ENCODE measurements at regions not wholly inside any gene's neighbourhood (a gene's known extent, or its start where the extent isn't known, plus 50 kb on each side); places are given as distances from the start of the nearest gene placed in this dataset.
"Not testable (repeated sequence)": the region's sequence is repeated elsewhere in the genome, so short reads cannot be mapped to it uniquely, and the experiment has no call there.

DNA sequence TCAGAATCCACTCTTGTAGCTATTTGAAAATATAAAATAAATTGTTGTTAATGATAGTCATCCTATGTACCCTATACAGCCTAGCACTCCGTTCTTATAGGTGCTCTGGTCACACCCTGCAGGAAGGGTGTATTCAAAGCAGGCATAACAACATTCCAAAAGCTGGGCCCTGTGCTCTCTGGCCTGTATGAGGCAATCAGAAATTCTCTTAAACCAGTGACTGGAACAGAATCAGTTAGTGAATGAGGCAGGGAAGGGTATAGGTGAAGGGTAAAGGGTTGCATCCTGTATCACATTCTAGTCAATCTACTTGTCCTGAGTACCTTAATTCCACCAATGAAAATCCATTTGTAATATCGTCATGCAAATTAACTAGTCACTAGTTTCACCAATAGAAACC is 154.5 kb upstream of the ZNF217 start:
- DNase-seq (ENCODE audit: low spot score), result no peak

DNA sequence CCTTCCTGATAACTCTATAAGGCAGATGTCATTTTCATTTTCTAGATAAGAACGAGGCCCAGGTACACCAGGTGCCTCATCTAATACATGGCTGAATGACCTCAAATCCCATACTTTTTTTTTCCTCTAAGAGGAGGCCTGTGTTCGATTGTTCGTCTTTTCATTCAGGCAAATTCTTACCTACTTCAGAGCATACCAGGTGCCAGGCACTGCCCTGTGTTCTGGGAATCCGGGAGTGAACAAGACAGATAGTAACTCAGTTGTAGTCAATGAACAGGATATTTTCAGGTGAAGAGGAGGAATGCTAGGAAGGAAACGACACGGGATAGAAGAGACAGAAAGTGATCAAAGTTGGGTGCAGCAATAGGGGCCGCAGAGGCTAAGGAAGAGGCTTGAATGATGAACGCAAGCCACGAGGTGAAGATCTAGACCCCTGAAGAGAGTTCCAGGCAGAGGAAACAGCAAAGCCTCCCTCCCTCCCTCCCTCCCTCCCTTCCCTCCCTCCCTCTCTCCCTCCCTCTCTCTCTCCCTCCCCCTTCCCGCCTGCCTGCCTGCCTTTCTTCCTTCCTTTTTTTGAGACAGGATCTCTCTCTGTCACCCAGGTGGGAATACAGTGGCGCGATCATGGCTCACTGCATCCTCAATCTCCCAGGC is 150.1 kb upstream of the ZNF217 start:
- DNase-seq (ENCODE audit: low spot score), result no peak

- DNase-seq (ENCODE audit: low spot score), result no peak
Measured at GRCh38 chr20:53742685-53743081, 149.0 kb upstream of the ZNF217 start.

GRCh38 chr20:53741726-53742028 is 148.0 kb upstream of the ZNF217 start:
- DNase-seq (ENCODE audit: low spot score), result no peak

GRCh38 chr20:53739799-53740785 is 146.5 kb upstream of the ZNF217 start:
- DNase-seq (ENCODE audit: low spot score), result no peak

DNA sequence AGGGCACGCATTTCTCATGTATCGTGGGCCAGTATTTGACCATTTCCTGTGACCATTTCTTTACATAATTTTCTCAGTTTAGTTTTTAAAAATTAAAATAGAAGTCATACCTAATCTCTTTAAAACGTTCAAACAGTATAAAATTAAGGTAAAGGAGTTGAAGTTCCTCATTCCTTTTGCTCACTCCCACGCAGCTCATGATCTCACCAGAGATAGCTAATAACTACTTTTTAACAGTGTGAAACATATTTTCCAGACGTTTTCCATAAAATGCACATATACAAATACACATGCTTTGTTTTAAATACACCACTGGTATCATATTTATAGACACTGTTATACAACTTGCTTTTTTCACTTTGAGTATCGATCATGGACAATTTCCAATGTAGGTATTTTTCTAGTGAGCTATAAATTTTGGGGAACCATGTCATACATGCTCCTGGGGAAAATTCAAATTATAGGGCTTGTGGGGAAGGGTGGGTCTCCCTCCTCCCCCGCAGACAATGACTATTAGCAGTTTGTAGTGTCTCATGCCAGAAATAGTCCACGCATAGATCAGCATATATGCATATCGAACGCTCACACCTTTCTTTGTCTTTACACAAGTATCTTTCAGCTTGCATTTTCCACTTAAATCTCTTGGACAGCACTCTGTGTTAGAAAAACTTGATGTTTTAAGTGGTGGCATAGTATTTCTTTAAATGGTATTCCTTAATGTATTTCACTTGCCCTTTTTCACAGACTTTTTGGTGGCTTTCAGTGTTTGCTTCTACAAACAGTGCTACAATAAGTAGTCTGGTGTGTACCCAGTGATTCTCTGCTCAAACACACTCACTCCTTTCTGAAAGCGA is 145.5 kb upstream of the ZNF217 start:
- no peak for DNase-seq (ENCODE audit: low spot score)

GRCh38 chr20:53738039-53738944 is 144.7 kb upstream of the ZNF217 start:
- no peak for DNase-seq (ENCODE audit: low spot score)

DNA sequence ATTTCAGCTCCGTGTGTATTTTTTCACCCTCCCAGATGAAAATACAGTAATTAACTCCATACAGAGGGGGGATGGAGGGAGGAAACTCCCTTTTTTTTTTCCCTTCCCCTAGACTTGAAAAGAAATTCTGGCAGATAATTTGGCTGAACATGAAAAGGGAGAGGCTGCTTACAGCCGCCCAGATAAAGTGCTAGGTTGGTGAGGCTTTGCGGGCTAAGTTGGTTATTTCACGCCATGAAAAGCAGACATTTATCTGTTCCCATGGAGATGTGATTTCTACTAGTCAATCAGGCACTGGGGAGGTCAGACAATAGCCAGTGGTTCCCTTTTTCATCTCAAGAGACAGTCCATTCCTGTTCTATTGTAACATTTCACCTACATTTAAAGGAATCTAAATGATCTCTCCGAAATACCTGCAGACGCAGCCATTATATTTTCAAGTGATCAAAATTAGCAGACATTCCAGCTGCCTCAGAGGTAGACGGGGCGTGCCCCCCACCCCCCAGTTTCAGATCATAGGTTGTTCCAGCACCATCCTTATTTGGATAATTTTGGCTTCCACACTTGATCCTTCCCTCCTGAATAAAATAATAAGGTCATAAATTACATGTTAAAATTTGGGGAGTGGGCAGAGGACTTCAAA is 143.9 kb upstream of the ZNF217 start:
- DNase-seq (ENCODE audit: low spot score), result no peak

DNA sequence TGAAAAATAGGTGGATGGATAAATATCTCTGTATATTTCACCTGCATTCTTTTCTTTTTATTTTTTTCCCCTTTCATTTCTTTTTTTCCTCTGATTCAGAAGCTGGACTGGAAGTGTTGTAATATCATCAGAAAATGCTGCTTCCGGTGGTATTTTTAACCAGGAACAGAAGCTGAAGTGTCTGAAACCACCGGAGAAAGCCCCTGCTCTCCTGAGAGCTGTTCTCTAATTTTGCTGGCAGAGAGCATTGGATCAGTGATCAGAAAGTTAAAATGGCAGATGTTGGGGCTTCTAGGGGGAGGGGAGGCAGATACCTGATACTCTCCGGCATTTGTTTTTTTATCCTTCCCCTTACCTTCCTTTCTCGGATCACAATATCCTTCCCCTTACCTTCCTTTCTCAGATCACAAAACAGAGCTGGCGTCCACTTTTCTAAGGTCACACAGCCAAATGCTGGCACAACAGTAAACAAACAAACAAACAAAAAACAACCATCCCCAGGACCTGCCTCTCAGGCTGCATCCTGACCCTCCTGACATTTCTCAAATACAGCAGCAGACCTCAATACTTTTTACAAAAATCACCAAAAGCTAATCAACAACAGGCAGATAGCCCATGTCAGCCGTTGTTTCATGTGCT is 143.2 kb upstream of the ZNF217 start:
- no peak for DNase-seq (ENCODE audit: low spot score)

DNA sequence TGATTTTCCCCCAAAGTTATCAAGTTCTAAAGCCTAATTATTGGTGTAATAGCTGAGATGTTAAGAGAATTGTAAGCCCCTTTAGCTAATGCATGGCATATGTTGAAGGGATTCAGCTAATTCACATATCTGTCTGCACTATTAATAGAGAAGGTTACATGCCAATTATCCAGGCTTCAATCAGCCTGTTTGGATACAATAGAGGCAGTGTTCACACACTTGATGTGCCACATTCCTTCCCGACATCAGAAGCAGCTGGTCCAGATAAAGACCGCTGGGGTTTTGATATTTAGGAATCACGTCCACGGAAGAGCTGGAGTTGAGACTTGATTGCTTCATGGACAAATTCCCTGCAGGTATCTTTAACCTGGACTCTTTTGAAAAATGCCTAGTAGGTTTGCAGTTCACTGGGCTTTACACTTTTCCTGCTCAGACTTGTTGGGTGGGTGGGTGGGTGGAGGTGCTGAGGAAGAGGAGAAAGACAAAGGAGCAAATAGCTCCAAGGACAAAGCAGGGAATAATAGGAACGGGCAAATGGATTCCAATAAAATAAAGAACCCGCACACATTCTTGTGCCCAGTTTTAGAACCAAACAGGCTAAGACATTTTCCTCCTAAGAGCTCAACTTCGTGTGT is 142.6 kb upstream of the ZNF217 start:
- DNase-seq (ENCODE audit: low spot score), result no peak

DNA sequence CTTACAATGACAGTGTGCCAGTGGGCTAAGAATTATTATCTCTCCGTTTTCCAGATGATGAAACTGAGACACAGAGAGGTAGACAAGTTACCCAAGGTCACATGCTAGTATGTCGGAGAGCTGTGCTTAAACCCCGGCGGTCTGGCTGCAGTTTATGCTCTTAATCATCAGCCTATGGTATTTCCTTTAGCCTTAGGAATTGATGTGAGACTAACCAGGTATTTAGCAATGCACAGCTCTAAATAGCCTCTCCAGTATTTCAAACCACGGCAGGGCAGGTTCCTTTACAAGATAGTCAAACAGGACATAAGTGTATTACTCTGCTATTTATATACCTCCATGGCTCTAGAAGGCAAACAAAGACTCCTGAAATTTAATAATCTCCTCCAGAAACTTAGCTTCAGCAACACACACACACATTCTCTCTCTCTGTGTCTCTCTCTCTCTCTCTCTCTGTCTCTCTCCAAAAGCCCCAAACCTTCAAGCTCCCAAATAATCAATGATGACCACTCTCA is 142.0 kb upstream of the ZNF217 start:
- peak; percentile 57 for DNase-seq (ENCODE audit: low spot score)

- no peak for DNase-seq (ENCODE audit: low spot score)
Measured at GRCh38 chr20:53734006-53734688, 140.5 kb upstream of the ZNF217 start.

DNA sequence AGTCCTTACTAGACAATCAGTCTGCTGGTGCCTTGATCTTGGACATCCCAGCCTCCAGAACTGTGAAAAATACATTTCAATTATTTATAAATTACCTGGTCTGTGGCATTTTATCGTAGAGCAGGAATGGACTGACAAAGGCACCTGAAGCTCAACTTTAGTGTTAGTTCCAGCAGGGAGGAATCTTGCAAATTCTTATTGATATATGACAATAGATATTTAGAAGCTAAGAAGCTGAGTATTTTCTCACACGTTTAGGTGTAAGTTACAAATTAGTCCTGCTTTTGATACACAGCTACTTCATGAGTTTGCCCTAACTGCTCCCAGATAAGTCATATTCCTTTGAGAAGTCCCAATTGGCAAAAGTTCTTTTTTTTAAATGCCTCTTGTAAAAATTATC is 138.0 kb upstream of the ZNF217 start:
- DNase-seq (ENCODE audit: low spot score), result no peak

GRCh38 chr20:53728359-53728758 is 134.7 kb upstream of the ZNF217 start:
- DNase-seq (ENCODE audit: low spot score), result no peak

DNA sequence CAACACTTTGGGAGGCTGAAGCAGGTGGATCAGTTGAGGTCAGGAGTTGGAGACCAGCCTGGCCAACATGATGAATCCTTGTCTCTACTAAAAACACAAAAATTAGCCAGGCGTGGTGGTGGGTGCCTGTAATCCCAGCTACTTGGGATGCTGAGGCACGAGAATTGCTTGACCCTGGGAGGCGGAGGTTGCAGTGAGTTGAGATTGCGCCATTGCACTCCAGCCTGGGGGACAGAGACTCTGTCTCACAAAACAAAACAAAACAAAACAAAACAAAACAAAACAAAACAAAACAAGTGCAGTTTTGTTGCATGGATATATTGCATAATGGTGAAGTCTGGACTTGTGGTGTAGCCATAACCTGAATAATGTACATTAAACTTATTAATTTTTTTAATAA is 133.6 kb upstream of the ZNF217 start:
- not testable (repeated sequence) for DNase-seq (ENCODE audit: low spot score)

GRCh38 chr20:53725575-53725970 is 131.9 kb upstream of the ZNF217 start:
- no peak for DNase-seq (ENCODE audit: low spot score)

DNA sequence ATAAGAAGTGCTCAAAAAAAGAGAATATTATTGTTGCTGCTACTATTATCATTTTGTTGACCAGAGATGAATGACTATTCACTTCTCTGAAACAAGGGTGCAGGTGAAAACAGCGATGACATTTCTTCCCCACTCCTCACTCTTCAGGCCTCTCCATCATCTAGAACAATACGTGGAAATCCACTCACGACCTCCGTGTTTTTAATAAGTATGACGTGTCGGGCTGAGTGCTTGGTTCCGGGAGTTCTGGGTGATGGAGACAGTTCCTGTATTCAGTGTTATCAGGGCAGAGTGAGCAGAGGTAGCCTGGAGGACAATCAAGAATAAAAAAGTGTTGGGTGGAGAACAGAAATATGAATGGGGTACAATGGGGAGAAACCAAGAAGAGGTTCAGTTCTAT is 130.0 kb upstream of the ZNF217 start:
- no peak for DNase-seq (ENCODE audit: low spot score)

- DNase-seq (ENCODE audit: low spot score), result no peak
Measured at GRCh38 chr20:53723045-53723444, 129.4 kb upstream of the ZNF217 start.

DNA sequence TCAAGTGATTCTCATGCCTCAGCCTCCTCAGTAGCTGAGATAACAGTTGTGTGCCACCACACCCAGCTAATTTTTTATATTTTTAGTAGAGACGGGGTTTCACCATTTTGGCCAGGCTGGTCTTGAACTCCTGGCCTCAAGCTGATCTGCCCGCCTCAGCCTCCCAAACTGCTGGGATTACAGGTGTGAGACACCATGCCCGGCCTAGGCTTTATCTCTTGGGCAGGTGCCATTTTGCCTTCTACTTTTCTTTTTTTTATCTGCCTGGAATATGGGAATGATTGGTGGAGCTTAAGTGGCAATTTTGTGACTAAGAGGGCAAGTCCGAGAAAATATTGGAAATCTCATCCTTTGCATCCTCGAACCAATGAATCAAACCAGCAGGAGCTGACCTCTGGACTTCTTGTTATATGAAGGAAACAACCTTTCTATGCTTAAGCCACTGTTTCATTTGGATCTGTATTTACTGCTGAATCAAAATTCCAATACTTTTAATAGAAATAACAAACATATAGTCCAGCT is 128.9 kb upstream of the ZNF217 start:
- DNase-seq (ENCODE audit: low spot score), result no peak
